ENCODE measurements at regions not wholly inside any gene's neighbourhood (a gene's known extent, or its start where the extent isn't known, plus 50 kb on each side); places are given as distances from the start of the nearest gene placed in this dataset.

DNA sequence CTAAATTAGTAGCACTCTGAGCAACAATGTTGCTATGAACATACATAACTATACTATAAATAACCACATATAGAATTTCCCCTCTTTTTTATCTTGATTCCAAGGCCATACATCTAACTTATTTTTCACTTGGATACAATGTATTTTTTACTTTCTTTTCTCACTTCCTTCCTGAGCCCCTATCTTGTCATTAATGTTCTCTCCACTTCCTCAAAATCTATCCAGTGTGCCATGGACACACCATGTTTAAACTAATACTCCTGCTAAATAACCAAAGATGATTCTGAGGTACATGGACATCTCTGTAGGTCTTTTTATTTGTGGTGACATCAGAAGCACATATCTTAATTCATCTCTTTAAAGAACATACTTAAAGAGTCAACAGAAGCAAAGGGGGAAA is 251.2 kb downstream of the C12orf42 start:
- no peak for DNase-seq
- no peaks in the 10 kb centered on the region for H4K20me1 ChIP-seq (ENCODE audit: insufficient read depth, low read depth, low read length)
- no peak overlapping the region for H3K9ac ChIP-seq (ENCODE audit: low read length)
- no peaks in the 10 kb centered on the region; the same call in 1 of the 2 replicates for H3K9me2 ChIP-seq (replicated peaks; ENCODE audit: insufficient read depth, low read length)
- no peak overlapping the region for H3K4me2 ChIP-seq (ENCODE audit: low read depth, low read length, poor library complexity, severe bottlenecking)
- H2AFZ ChIP-seq (ENCODE audit: low read length), result no peak overlapping the region
- no peak overlapping the region for H3K27ac ChIP-seq (ENCODE audit: low read length)
- H3K4me3 ChIP-seq (ENCODE audit: low read length), result no peak overlapping the region
- H3K4me1 ChIP-seq (ENCODE audit: low read length), result no peaks in the 10 kb centered on the region
- H3K79me2 ChIP-seq (ENCODE audit: low read length), result no peaks in the 10 kb centered on the region
- H3K36me3 ChIP-seq (ENCODE audit: insufficient read depth, low read length), result no peaks in the 10 kb centered on the region
- no peaks in the 10 kb centered on the region for H3K9me3 ChIP-seq (ENCODE audit: low read length)
- 0 out of 2 replicates have a peak, but pooled peaks cover 4% of the 10 kb centered on the region for H3K27me3 ChIP-seq (ENCODE audit: low read length)

GRCh38 chr12:103247531-103247930 is 248.2 kb downstream of the C12orf42 start:
- Histone ChIP-seq H3K4me1 (ENCODE audit: low read length) (no peaks in the 10 kb centered on the region), H2AFZ (ENCODE audit: low read length) (no peak overlapping the region), H3K79me2 (ENCODE audit: low read length) (no peaks in the 10 kb centered on the region), H3K9ac (ENCODE audit: low read length) (no peak overlapping the region), H3K36me3 (ENCODE audit: insufficient read depth, low read length) (no peaks in the 10 kb centered on the region), H3K27me3 (ENCODE audit: low read length) (0 out of 2 replicates have a peak, but pooled peaks cover 4% of the 10 kb centered on the region), H3K9me2 (replicated peaks; ENCODE audit: insufficient read depth, low read length) (no peaks in the 10 kb centered on the region; the same call in 1 of the 2 replicates), H3K27ac (ENCODE audit: low read length) (no peak overlapping the region), H3K4me2 (ENCODE audit: low read depth, low read length, poor library complexity, severe bottlenecking) (no peak overlapping the region), H3K4me3 (ENCODE audit: low read length) (no peak overlapping the region), H4K20me1 (ENCODE audit: insufficient read depth, low read depth, low read length) (no peaks in the 10 kb centered on the region), H3K9me3 (ENCODE audit: low read length) (no peaks in the 10 kb centered on the region)
- DNase-seq, result no peak

DNA sequence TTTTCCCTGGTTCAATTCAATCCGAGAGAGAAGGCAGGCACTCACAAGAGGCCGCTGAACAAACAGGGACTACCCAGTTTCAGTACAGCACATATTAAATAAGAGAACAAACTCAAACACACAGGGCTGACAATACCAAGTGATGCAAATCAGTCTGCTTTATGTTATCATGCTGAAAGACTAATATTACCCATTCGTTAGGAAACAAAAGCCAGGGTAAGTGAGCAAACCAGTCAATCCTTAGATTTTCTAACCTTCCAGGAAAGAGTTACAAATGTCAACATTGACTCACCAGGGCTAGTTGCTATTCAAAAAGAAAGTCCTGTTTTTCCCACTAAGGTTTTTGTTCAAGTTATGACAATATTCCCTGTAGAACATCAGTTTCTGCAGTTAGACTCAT is 246.2 kb downstream of the C12orf42 start:
- H3K4me1 ChIP-seq (ENCODE audit: low read length), result no peaks in the 10 kb centered on the region
- no peaks in the 10 kb centered on the region for H3K36me3 ChIP-seq (ENCODE audit: insufficient read depth, low read length)
- no peaks in the 10 kb centered on the region for H3K9me3 ChIP-seq (ENCODE audit: low read length)
- 0 out of 2 replicates have a peak, but pooled peaks cover 4% of the 10 kb centered on the region for H3K27me3 ChIP-seq (ENCODE audit: low read length)
- no peak overlapping the region for H2AFZ ChIP-seq (ENCODE audit: low read length)
- no peak for DNase-seq
- H3K79me2 ChIP-seq (ENCODE audit: low read length), result no peaks in the 10 kb centered on the region
- H3K4me3 ChIP-seq (ENCODE audit: low read length), result no peak overlapping the region
- no peak overlapping the region for H3K27ac ChIP-seq (ENCODE audit: low read length)
- H4K20me1 ChIP-seq (ENCODE audit: insufficient read depth, low read depth, low read length), result no peaks in the 10 kb centered on the region
- H3K9ac ChIP-seq (ENCODE audit: low read length), result no peak overlapping the region
- H3K9me2 ChIP-seq (replicated peaks; ENCODE audit: insufficient read depth, low read length), result no peaks in the 10 kb centered on the region; the same call in 1 of the 2 replicates
- H3K4me2 ChIP-seq (ENCODE audit: low read depth, low read length, poor library complexity, severe bottlenecking), result no peak overlapping the region

DNA sequence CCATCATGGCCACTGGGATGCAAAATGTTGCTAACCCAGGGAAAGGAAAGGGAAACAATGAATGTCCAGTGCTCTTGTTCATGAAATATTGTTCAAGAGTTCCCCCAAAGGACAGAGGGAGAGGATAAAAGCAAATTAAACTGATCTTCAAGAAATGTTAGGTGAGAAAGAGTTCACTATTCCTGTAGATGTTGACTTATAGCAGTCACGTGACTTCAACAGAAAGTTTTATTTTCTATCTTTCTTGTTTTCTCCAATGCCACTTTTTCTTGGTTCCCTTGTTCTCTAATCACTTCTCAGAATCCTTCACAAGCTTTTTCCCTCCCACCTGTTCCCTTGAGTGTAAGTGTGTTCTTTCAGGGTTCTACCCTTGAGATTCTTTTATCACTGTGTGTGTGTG is 245.3 kb downstream of the C12orf42 start:
- no peak for DNase-seq
- no peaks in the 10 kb centered on the region for H3K4me1 ChIP-seq (ENCODE audit: low read length)
- H3K79me2 ChIP-seq (ENCODE audit: low read length), result no peaks in the 10 kb centered on the region
- H3K36me3 ChIP-seq (ENCODE audit: insufficient read depth, low read length), result no peaks in the 10 kb centered on the region
- no peak overlapping the region for H3K4me2 ChIP-seq (ENCODE audit: low read depth, low read length, poor library complexity, severe bottlenecking)
- H2AFZ ChIP-seq (ENCODE audit: low read length), result no peak overlapping the region
- H3K4me3 ChIP-seq (ENCODE audit: low read length), result no peak overlapping the region
- no peaks in the 10 kb centered on the region for H4K20me1 ChIP-seq (ENCODE audit: insufficient read depth, low read depth, low read length)
- H3K9ac ChIP-seq (ENCODE audit: low read length), result no peak overlapping the region
- no peak overlapping the region for H3K27ac ChIP-seq (ENCODE audit: low read length)
- H3K9me3 ChIP-seq (ENCODE audit: low read length), result no peaks in the 10 kb centered on the region
- H3K9me2 ChIP-seq (replicated peaks; ENCODE audit: insufficient read depth, low read length), result no peaks in the 10 kb centered on the region; the same call in 1 of the 2 replicates
- 0 out of 2 replicates have a peak, but pooled peaks cover 4% of the 10 kb centered on the region for H3K27me3 ChIP-seq (ENCODE audit: low read length)

Measured in Karpas-422 (cell line).